NCI-H2081 (cell line): ENCODE measurements at regions not wholly inside any gene's neighbourhood (a gene's known extent, or its start where the extent isn't known, plus 50 kb on each side); places are given as distances from the start of the nearest gene placed in this dataset.

Experiments
- DNase-seq, 2 experiments: peaks; one replicate each; lab custom pipeline; 2025; lab: John Stamatoyannopoulos, UW

DNA sequence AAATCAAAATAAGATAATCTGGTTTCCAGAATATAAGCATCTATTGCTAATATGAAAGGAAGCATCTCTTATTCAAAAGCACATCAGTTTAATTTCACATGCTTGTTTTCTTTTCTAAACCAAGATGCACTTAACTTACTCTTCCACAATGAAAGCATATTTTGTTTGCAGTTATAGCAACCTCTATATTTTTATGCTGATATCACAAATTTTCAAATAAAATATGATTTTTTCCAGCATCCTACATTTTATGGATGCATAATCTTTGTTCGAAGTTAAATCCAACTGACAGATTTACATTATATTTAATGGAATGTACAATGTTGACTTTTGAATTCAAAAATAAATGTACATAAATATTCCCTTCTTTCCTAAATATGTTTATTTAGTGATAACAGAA lies 978.3 kb upstream of the B3GALT2 start:
- DNase-seq = no peak

DNA sequence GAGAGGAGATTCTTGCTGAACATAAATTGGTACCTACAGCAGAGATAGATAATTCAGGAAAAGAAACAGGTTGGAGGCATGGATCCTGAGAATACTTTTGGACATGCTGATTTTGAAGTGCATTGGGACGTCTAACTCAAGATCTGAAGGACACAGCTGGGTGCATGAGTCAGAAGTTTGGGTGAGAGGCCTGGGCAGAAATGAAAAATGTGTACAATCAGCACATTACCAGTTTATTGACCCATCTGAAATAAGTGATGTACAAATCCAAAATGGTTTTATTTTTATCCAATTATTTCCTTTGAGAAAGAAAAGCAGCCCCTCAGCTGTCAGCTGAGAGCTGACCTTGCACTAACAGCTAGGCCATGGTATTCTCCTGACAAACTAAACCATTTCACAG lies 975.2 kb upstream of the B3GALT2 start:
- DNase-seq = no peak

DNA sequence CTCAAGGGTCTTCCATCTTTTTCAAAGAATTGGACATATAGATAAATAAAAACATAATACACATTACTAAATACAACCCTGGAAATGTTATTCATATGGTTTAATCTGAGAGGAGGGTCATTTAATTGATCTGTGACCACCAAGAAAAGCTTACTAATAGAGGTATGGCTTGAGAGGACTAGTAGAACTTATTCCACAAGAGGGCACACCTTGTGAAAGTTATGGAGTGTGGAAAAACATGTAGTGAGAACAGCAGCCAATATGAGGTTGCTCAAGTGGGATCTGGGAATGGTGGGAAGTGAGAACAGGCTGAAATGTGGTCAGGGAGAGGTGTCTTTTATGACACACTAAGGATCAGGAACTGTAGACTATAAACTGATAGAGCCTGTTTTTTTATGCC lies 973.5 kb upstream of the B3GALT2 start:
- no peak for DNase-seq

- no peak for DNase-seq
Observed at GRCh38 chr1:194155962-194156361, 969.5 kb upstream of the B3GALT2 start.

GRCh38 chr1:194151056-194151455 lies 964.6 kb upstream of the B3GALT2 start:
- DNase-seq = no peak

GRCh38 chr1:194150242-194150641 lies 963.8 kb upstream of the B3GALT2 start:
- no peak for DNase-seq

DNA sequence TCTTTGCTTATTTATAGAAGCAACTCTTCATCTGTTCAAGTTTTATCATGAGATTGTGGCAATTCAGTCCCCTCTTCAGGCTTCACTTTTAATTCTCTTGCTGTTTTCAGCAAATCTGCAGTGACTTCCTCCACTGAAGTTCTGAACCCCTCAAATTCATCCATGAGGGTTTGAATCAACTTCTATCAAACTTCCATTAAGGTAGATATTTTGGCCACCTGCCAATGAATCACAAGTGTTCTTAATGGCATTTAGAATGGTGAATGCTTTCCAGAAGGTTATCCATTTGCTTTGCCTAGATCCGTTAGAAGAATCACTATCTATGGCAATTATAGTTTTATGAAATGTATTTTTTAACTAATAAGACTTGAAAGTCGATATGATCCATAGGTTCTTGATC lies 946.7 kb upstream of the B3GALT2 start:
- DNase-seq = no peak

DNA sequence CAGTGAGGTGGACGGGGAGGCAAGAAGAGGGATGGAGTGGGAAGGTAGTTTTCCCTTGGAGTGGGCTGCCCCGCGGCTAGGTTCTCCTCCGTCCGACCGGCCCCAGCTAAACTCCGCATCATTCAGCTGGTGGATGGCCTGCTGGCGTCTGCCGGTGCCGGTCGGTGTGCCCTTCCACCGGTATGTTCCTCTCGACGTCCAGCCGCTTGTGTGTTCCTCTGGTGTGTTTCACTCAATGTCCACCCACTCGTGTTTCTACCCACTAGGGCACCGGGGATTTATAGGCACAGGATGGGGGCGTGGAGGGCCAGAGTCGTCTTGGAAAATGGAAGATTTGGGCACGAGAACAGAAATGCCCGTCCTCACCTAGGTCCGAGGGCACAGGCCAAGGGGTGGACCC lies 931.7 kb upstream of the B3GALT2 start:
- no peak for DNase-seq

- no peak for DNase-seq
Observed at GRCh38 chr1:194117582-194117981, 931.2 kb upstream of the B3GALT2 start.

DNA sequence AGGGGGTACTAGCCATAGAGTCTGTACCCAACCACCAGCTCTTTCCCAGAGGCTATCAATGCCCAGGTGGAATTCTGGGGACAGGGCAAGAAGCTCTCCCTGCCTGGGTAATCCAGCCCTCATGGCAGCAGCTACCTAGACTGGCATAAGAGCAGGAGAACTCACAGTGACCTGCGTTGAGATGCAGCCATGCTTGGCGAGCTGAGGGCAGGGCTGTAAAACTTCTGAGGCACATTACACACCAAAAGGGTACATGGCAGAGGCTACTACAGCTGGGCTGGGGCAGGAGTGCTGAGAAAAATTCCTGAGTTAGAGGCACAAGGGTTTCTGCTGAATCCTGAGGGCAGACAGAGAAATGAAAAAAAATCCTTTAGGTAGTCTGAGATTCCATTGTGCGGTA lies 927.9 kb upstream of the B3GALT2 start:
- DNase-seq = no peak

GRCh38 chr1:194105381-194105780 lies 919.0 kb upstream of the B3GALT2 start:
- DNase-seq = no peak

- no peak for DNase-seq
Observed at GRCh38 chr1:194104247-194104844, 917.9 kb upstream of the B3GALT2 start.

- DNase-seq = no peak
Observed at GRCh38 chr1:194103516-194104246, 917.3 kb upstream of the B3GALT2 start.

DNA sequence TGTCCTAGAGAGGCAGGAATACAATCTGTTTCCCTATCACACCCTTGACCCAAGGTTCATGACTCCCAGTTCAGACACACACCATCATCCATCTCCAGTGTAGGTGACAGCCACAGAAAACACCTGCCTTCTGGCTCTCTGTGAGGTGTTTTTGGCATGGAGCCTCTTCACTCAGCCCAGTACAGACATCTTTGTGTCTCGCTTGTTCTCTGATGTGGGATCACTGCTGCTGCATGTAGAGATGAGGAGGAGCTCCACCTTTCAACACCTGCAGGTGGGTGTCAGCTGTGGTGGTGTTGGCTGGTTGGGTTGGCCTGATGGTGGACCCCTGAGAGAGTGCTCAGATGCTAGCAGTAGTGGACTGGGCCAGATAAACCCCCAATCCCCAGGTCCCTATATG lies 916.7 kb upstream of the B3GALT2 start:
- DNase-seq = no peak

- DNase-seq = peak in 1 of 2 experiments; percentile 11
Observed at GRCh38 chr1:194102607-194103006, 916.2 kb upstream of the B3GALT2 start.

- no peak for DNase-seq
Observed at GRCh38 chr1:194084755-194085154, 898.3 kb upstream of the B3GALT2 start.

GRCh38 chr1:194081444-194081843 lies 895.0 kb upstream of the B3GALT2 start:
- DNase-seq = no peak

- DNase-seq = no peak
Observed at GRCh38 chr1:194080826-194081225, 894.4 kb upstream of the B3GALT2 start.

DNA sequence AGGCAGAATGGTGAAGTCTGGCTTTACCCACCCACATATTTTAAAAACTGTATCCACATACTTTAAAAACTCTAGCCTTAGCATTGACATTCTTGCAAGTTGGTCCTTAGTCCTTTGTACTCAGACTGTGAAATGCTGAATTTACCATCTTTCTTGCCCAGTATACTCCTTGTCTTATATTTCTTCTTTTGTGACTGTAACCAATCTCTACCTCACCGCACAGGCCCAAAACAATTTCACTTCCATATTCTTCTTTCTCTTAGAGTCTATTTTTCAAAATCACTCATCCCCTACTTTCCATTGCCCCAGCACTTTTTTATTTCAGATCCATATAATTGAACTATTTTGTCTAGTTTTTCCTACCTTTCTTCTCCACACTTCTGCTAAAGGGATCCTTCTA lies 892.4 kb upstream of the B3GALT2 start:
- DNase-seq = no peak

- DNase-seq = no peak
Observed at GRCh38 chr1:194076646-194077045, 890.2 kb upstream of the B3GALT2 start.

GRCh38 chr1:194073833-194074232 lies 887.4 kb upstream of the B3GALT2 start:
- no peak for DNase-seq

GRCh38 chr1:194071205-194071604 lies 884.8 kb upstream of the B3GALT2 start:
- DNase-seq = peak; percentile 44 to 73

DNA sequence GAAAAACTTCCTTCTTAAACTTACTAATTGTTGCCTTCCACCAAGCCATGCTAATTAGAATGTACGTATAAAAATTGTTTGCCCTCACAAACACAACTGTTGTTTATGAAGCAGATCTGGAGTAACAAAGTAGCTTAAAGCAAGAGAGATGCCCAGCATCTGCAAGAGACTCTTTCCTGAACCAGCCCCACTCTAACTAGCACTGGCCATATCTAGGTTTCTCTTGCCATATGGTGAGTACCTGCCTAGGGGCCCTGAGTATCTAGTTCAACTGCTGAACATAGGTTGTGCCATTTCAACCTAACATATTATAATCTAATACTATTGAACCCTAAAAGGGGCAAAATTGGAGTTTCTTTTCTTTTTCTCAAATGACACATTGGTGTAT lies 883.4 kb upstream of the B3GALT2 start:
- DNase-seq = no peak
